HL-60 (cell line): ENCODE measurements at regions not wholly inside any gene's neighbourhood (a gene's known extent, or its start where the extent isn't known, plus 50 kb on each side); places are given as distances from the start of the nearest gene placed in this dataset.

ENCODE experiments used
- GABPA ChIP-seq: IDR thresholded peaks from 2 replicates; pipeline ENCODE4 v1.6.1; 2012; ENCODE audit warnings: low read depth
- POLR2AphosphoS5 ChIP-seq: IDR thresholded peaks from 2 replicates; pipeline ENCODE4 v1.6.1; 2012; ENCODE audit warnings: low read depth
- SPI1 ChIP-seq: IDR thresholded peaks from 2 replicates; pipeline ENCODE4 v1.6.1; 2012; ENCODE audit warnings: low read depth, mild to moderate bottlenecking, borderline replicate concordance
- TF ChIP-seq, protein P1 (sequence below): IDR thresholded peaks from one replicate; pipeline ENCODE4 v1.5.1; 2011; ENCODE audit warnings: low read length, control low read depth, inconsistent platforms; ENCODE audit not compliant: insufficient read depth
- TF ChIP-seq, protein P2 (sequence below): IDR thresholded peaks from 2 replicates; pipeline ENCODE4 v1.6.1; 2012; ENCODE audit warnings: low read depth; ENCODE audit not compliant: insufficient replicate concordance

- TF ChIP-seq POLR2AphosphoS5 (no peak), GABPA (no peak), SPI1 (no peak)
- TF ChIP-seq, protein P1, sequence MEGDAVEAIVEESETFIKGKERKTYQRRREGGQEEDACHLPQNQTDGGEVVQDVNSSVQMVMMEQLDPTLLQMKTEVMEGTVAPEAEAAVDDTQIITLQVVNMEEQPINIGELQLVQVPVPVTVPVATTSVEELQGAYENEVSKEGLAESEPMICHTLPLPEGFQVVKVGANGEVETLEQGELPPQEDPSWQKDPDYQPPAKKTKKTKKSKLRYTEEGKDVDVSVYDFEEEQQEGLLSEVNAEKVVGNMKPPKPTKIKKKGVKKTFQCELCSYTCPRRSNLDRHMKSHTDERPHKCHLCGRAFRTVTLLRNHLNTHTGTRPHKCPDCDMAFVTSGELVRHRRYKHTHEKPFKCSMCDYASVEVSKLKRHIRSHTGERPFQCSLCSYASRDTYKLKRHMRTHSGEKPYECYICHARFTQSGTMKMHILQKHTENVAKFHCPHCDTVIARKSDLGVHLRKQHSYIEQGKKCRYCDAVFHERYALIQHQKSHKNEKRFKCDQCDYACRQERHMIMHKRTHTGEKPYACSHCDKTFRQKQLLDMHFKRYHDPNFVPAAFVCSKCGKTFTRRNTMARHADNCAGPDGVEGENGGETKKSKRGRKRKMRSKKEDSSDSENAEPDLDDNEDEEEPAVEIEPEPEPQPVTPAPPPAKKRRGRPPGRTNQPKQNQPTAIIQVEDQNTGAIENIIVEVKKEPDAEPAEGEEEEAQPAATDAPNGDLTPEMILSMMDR, result no peak
- TF ChIP-seq, protein P2, sequence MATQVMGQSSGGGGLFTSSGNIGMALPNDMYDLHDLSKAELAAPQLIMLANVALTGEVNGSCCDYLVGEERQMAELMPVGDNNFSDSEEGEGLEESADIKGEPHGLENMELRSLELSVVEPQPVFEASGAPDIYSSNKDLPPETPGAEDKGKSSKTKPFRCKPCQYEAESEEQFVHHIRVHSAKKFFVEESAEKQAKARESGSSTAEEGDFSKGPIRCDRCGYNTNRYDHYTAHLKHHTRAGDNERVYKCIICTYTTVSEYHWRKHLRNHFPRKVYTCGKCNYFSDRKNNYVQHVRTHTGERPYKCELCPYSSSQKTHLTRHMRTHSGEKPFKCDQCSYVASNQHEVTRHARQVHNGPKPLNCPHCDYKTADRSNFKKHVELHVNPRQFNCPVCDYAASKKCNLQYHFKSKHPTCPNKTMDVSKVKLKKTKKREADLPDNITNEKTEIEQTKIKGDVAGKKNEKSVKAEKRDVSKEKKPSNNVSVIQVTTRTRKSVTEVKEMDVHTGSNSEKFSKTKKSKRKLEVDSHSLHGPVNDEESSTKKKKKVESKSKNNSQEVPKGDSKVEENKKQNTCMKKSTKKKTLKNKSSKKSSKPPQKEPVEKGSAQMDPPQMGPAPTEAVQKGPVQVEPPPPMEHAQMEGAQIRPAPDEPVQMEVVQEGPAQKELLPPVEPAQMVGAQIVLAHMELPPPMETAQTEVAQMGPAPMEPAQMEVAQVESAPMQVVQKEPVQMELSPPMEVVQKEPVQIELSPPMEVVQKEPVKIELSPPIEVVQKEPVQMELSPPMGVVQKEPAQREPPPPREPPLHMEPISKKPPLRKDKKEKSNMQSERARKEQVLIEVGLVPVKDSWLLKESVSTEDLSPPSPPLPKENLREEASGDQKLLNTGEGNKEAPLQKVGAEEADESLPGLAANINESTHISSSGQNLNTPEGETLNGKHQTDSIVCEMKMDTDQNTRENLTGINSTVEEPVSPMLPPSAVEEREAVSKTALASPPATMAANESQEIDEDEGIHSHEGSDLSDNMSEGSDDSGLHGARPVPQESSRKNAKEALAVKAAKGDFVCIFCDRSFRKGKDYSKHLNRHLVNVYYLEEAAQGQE, result no peak
Measured at GRCh38 chr1:31497601-31498000, 78.7 kb upstream of the TINAGL1 start.
